ENCODE measurements at regions not wholly inside any gene's neighbourhood (a gene's known extent, or its start where the extent isn't known, plus 50 kb on each side); places are given as distances from the start of the nearest gene placed in this dataset.

DNA sequence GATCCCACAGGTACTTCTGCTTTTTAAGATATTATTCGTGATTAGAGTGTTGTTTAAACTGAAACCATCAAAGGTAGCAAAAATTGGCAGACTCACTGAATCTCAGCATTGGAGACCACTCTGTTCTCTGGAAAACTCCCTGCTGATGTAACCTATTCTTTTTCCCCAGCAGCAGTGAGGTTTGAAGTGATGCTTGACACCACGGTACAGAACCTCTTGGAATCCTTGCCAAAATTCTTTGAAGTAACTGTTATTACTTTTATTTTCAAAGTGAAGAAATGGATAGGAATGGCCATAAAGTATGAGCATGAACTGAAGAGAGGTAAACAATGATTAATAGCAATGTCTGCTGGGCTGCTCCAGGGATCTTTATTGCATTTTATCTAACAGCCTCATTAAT is 66.4 kb upstream of the KL start:
- intact Hi-C loops (cut with DNase I) = no loop called here
- Histone ChIP-seq H3K4me3 (no peak overlapping the region), H3K9me3 (no peaks in the 10 kb centered on the region), H3K36me3 (no peaks in the 10 kb centered on the region), H3K27me3 (replicated peaks; ENCODE audit: insufficient read depth) (no peaks in the 10 kb centered on the region), H3K4me1 (replicated peaks) (no peaks in the 10 kb centered on the region), H3K27ac (no peak overlapping the region)
- TF ChIP-seq, protein P1, sequence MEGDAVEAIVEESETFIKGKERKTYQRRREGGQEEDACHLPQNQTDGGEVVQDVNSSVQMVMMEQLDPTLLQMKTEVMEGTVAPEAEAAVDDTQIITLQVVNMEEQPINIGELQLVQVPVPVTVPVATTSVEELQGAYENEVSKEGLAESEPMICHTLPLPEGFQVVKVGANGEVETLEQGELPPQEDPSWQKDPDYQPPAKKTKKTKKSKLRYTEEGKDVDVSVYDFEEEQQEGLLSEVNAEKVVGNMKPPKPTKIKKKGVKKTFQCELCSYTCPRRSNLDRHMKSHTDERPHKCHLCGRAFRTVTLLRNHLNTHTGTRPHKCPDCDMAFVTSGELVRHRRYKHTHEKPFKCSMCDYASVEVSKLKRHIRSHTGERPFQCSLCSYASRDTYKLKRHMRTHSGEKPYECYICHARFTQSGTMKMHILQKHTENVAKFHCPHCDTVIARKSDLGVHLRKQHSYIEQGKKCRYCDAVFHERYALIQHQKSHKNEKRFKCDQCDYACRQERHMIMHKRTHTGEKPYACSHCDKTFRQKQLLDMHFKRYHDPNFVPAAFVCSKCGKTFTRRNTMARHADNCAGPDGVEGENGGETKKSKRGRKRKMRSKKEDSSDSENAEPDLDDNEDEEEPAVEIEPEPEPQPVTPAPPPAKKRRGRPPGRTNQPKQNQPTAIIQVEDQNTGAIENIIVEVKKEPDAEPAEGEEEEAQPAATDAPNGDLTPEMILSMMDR (IDR thresholded peaks at IDR 0.05) = no peak
- TF ChIP-seq POLR2AphosphoS5 (IDR thresholded peaks at IDR 0.05) = no peak
- no peak for TF ChIP-seq POLR2A (IDR thresholded peaks at IDR 0.05)
- WGBS = 20% methylated on average over 2 of the region's 2 CpGs
- no peak for DNase-seq (ENCODE audit: low spot score)

DNA sequence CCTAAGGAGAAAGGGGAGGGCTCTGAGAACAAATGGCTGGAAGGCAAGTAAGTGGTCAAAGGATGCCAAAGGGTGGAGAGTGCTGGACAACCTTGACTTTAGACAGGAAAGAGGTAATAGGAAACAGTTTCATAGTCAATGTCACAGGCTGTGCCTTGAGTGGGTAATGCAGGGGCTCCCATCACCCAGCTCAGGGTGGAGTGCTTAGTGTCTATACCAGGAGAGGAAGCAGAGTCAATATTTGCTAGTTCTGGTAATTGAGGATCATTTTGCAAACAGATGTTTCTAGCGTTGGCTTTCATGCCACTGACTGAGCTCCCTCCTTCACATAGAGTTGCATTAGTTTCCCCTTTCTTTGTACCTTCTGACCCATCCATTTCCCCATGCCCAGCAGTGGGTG is 64.6 kb upstream of the KL start:
- Histone ChIP-seq H3K36me3 (no peaks in the 10 kb centered on the region), H3K27me3 (replicated peaks; ENCODE audit: insufficient read depth) (no peaks in the 10 kb centered on the region), H3K9me3 (no peaks in the 10 kb centered on the region), H3K4me3 (no peak overlapping the region), H3K4me1 (replicated peaks) (no peaks in the 10 kb centered on the region), H3K27ac (no peak overlapping the region)
- WGBS = 50% methylated on average over 1 of the region's 1 CpG
- intact Hi-C loops (cut with DNase I) = no loop called here
- TF ChIP-seq, protein P1 (IDR thresholded peaks at IDR 0.05) = no peak
- TF ChIP-seq POLR2AphosphoS5 (IDR thresholded peaks at IDR 0.05) (no peak), POLR2A (IDR thresholded peaks at IDR 0.05) (no peak)
- no peak for DNase-seq (ENCODE audit: low spot score)

DNA sequence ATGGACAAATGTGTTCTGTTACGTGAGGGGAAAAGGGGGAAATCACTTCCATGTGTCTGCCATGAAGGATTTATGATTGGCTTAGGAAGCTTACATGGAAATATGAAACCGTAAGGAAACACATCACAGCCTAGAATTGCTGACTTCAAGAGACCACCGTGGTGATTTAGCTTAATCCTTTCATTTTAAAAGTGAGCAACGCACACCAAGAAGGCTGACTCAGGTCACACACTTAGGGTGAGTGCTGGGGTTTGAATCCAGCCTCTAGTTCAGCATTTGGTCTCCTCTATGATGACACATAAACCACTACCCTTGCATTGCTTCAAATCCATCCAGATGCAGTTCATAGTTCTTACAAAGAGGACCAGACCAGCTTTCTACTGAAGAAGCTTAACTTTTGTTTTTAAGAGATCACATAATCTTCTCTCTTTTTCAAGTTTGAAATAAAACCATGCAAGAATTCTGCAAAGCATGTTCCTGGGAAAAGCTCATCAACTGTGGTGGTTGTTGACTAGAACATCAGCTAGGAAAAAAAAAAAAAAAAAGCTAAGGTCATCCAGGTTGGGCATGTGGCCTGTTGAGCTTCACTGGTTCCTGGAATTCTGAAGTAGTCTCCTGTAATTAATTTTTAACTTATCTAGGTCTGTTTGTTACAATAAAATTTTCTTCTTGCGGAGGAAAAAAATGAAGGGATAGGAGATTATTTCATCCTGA is 60.2 kb upstream of the KL start:
- Histone ChIP-seq H3K36me3 (no peaks in the 10 kb centered on the region), H3K9me3 (no peaks in the 10 kb centered on the region), H3K4me1 (replicated peaks) (no peaks in the 10 kb centered on the region), H3K27me3 (replicated peaks; ENCODE audit: insufficient read depth) (no peaks in the 10 kb centered on the region), H3K4me3 (no peak overlapping the region), H3K27ac (no peak overlapping the region)
- DNase-seq (ENCODE audit: low spot score) = no peak
- no peak for TF ChIP-seq POLR2A (IDR thresholded peaks at IDR 0.05)
- TF ChIP-seq, protein P1 (IDR thresholded peaks at IDR 0.05) = no peak
- TF ChIP-seq POLR2AphosphoS5 (IDR thresholded peaks at IDR 0.05) = no peak
- WGBS = 90% methylated on average over 5 of the region's 5 CpGs
- intact Hi-C loops (cut with DNase I) = no loop called here

DNA sequence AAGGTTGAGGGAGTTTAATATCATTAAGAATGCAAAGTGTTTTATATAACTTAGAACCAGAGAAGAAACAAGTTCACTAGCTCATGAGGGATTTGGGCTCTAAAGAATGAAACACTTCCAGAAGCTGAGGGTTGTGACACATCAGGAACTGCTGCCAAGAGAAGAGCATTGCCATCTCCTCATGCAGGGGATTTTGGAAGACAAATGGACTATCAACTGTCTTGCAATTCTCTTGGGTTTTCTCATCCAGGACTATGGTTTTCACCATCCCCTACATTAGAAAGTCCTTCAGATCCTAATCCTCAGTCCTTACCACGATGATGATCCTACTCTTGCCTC is 59.7 kb upstream of the KL start:
- H3K27ac ChIP-seq = no peak overlapping the region
- H3K36me3 ChIP-seq = no peaks in the 10 kb centered on the region
- H3K4me1 ChIP-seq (replicated peaks) = no peaks in the 10 kb centered on the region
- intact Hi-C loops (cut with DNase I) = no loop called here
- H3K27me3 ChIP-seq (replicated peaks; ENCODE audit: insufficient read depth) = no peaks in the 10 kb centered on the region
- no peaks in the 10 kb centered on the region for H3K9me3 ChIP-seq
- H3K4me3 ChIP-seq = no peak overlapping the region
- TF ChIP-seq POLR2A (IDR thresholded peaks at IDR 0.05) = no peak
- DNase-seq (ENCODE audit: low spot score) = no peak
- 100% methylated on average over 1 of the region's 1 CpG for WGBS

DNA sequence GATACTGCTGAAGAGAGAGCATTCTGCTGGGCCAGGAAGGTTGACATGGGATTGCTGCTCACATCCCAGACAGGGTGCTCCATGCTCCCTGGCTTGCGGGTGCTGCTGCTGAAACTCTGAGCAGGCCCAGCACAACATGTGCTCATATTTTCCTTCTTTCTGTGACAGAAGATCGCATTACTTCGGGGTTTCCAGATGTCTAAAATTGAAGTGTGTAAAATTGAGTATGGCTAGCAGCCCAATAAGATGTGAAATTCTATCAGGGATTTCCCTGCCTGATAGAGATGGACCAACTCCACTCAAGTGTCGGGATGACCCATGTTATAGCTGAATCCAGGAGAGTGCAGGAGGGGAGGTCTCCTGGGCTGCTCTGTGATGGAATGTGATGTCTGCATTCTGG is 55.6 kb upstream of the KL start:
- H3K27me3 ChIP-seq (replicated peaks; ENCODE audit: insufficient read depth) = no peaks in the 10 kb centered on the region
- H3K27ac ChIP-seq = no peak overlapping the region
- 68% methylated on average over 4 of the region's 4 CpGs for WGBS
- TF ChIP-seq, protein P1 (IDR thresholded peaks at IDR 0.05) = no peak
- TF ChIP-seq POLR2AphosphoS5 (IDR thresholded peaks at IDR 0.05) = no peak
- no peak for TF ChIP-seq POLR2A (IDR thresholded peaks at IDR 0.05)
- no peak for DNase-seq (ENCODE audit: low spot score)
- intact Hi-C loops (cut with DNase I) = no loop called here
- H3K36me3 ChIP-seq = no peaks in the 10 kb centered on the region
- no peaks in the 10 kb centered on the region for H3K9me3 ChIP-seq
- H3K4me3 ChIP-seq = no peak overlapping the region
- no peaks in the 10 kb centered on the region for H3K4me1 ChIP-seq (replicated peaks)

Data from prostate gland (tissue), 2 donors.